Activated naive CD4-positive, alpha-beta T cell treated with anti-CD3 and anti-CD28 coated beads, Interleukin-2, amount 50 U/mL, for 24 hours (primary cell): ENCODE measurements at regions not wholly inside any gene's neighbourhood (a gene's known extent, or its start where the extent isn't known, plus 50 kb on each side); places are given as distances from the start of the nearest gene placed in this dataset.

ENCODE experiments used
- H3K27ac Mint-ChIP-seq: one replicate; pipeline ENCODE4 v1.8.0; 2021; ENCODE audit warnings: mild to moderate bottlenecking, mixed read lengths
- H3K27me3 Mint-ChIP-seq: one replicate; pipeline ENCODE4 v1.8.0; 2021; ENCODE audit warnings: mixed read lengths
- H3K36me3 Mint-ChIP-seq: one replicate; pipeline ENCODE4 v1.8.0; 2021; ENCODE audit warnings: mixed read lengths
- H3K4me1 Mint-ChIP-seq: one replicate; pipeline ENCODE4 v1.8.0; 2021; ENCODE audit warnings: mixed read lengths
- H3K4me3 Mint-ChIP-seq: one replicate; pipeline ENCODE4 v1.8.0; 2021; ENCODE audit warnings: mild to moderate bottlenecking, mixed read lengths
- H3K9me3 Mint-ChIP-seq: one replicate; pipeline ENCODE4 v1.8.0; 2021; ENCODE audit warnings: mixed read lengths

DNA sequence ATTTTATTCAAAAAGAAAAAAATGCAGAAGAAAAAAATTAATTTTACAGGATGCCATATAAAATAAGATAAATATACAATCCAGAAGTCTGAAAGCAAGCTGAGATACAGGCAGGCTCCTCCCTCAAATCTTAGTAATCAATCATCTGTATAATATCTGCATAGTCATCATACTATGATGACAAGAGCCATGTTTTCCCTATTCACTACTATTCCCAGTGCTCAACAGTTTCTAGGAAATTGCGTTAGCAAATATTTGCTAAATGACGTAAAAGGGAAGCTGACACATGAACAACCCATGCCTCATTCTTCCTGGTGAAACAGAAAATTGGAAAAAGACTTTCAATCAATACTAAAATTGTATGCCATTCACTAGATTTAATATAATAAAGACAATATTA, 793.2 kb downstream of the SUCLG1 start:
- Mint-ChIP-seq H3K27ac (no peak overlapping the region), H3K36me3 (no peaks in the 10 kb centered on the region), H3K9me3 (no peaks in the 10 kb centered on the region), H3K4me1 (no peaks in the 10 kb centered on the region), H3K27me3 (no peaks in the 10 kb centered on the region), H3K4me3 (no peak overlapping the region)

DNA sequence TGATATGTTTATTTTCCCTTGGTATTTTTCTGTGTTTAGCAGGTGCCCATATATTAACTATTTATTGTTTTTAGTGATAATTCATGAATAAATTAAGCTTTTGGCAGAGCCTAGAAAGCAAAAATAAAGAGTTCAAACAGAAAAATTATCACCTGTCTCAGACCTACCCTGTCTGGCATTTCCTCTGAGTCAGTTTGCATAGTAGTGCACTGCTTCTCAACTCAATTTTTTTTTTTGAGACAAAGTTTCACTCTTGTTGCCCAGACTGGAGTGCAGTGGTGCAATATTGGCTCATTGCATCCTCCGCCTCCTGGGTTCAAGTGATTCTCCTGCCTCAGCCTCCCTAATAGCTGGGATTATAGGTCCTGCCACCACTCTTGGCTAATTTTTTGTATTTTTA, 793.9 kb downstream of the SUCLG1 start:
- Mint-ChIP-seq H3K9me3 (no peaks in the 10 kb centered on the region), H3K4me3 (no peak overlapping the region), H3K27me3 (no peaks in the 10 kb centered on the region), H3K36me3 (no peaks in the 10 kb centered on the region), H3K4me1 (no peaks in the 10 kb centered on the region), H3K27ac (no peak overlapping the region)

DNA sequence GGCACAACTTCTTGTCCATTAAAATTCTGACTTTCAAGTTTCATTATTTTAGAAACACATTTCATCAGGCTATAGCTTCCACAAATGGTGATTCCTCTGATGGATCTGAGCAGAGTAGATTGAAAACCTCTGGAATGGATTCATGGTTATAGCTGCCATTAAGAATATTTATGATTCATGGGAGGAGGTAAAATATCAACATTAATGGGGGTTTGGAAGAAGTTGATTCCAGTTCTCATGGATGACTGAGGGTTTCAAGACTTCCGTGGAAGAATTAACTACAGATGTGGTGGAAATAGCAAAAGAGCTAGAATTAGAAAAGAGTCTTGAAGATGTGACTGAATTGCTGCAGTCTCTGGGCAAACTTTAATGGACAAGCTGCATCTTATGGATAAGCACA, 797.4 kb downstream of the SUCLG1 start:
- Mint-ChIP-seq H3K4me1 (no peaks in the 10 kb centered on the region), H3K4me3 (no peak overlapping the region), H3K27me3 (no peaks in the 10 kb centered on the region), H3K9me3 (no peaks in the 10 kb centered on the region), H3K36me3 (no peaks in the 10 kb centered on the region), H3K27ac (no peak overlapping the region)

DNA sequence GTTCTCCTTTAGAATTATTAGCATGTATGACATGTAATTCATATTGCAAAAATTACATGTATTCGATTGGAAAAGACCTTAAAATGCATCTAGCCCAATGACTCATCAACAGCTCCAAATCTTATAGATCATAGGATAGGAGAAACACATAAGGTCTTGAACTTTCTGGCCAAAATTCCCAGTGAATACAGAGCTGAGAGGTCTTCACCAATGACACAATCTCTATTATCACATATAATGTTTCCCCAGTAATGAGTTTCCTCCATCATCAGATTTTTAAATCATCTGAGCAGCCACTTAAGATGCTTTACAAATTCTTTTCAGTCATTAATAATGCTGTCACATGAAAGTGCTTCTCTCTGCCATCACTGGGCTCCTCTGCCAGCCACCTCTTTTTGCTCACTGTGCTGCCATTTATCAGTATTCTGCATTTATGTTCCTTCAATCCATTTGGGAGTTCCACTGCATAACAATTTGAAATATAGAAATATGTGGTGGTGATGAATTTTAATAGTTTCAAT, 804.9 kb downstream of the SUCLG1 start:
- H3K36me3 Mint-ChIP-seq: no peaks in the 10 kb centered on the region
- no peak overlapping the region for H3K27ac Mint-ChIP-seq
- no peaks in the 10 kb centered on the region for H3K4me1 Mint-ChIP-seq
- H3K9me3 Mint-ChIP-seq: no peaks in the 10 kb centered on the region
- H3K4me3 Mint-ChIP-seq: no peak overlapping the region
- no peaks in the 10 kb centered on the region for H3K27me3 Mint-ChIP-seq

DNA sequence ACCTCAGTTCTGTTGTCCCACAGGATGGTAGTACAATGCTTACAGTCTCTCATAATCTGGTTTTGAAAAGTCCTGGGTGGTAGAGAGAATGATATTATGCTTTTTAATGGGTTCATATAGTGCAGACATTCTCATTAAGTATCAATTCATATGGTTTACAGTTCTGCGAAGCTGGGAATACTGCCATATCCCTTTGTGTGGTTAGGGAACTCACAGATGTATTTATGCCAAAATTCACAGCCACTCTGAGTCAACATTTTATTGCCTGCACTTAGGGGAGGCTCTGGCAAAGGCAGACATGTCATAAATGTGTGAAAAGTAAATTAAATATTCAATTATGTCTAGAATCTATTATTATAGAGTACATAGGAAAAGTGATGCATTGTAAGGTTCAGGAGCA, 808.2 kb downstream of the SUCLG1 start:
- no peak overlapping the region for H3K27ac Mint-ChIP-seq
- no peak overlapping the region for H3K4me3 Mint-ChIP-seq
- no peaks in the 10 kb centered on the region for H3K9me3 Mint-ChIP-seq
- no peaks in the 10 kb centered on the region for H3K27me3 Mint-ChIP-seq
- H3K4me1 Mint-ChIP-seq: no peaks in the 10 kb centered on the region
- H3K36me3 Mint-ChIP-seq: no peaks in the 10 kb centered on the region

DNA sequence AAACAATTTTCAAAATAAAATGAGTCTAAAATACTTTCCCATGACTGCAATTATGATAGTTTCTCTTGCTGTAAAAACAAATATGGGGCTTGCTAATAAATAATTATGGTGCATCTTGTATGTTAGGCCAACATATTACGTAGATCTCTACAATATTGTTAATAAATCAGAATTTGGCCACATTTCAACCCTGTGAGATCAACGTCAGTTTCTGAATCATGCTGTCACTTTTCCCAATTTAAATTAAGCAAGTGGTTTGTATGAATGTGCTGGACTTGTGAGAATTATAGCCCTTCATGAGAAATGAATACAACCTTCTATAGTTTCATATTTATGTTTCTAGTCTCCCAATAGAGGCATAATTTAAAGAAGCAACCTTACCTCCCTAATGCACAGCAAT, 808.9 kb downstream of the SUCLG1 start:
- Mint-ChIP-seq H3K27ac (no peak overlapping the region), H3K4me1 (no peaks in the 10 kb centered on the region), H3K4me3 (no peak overlapping the region), H3K27me3 (no peaks in the 10 kb centered on the region), H3K36me3 (no peaks in the 10 kb centered on the region), H3K9me3 (no peaks in the 10 kb centered on the region)

- Mint-ChIP-seq H3K4me3 (no peak overlapping the region), H3K36me3 (no peaks in the 10 kb centered on the region), H3K9me3 (no peaks in the 10 kb centered on the region), H3K4me1 (no peaks in the 10 kb centered on the region), H3K27ac (no peak overlapping the region), H3K27me3 (no peaks in the 10 kb centered on the region)
These were observed 818.6 kb downstream of the SUCLG1 start for GRCh38 chr2:83640506-83640905.

DNA sequence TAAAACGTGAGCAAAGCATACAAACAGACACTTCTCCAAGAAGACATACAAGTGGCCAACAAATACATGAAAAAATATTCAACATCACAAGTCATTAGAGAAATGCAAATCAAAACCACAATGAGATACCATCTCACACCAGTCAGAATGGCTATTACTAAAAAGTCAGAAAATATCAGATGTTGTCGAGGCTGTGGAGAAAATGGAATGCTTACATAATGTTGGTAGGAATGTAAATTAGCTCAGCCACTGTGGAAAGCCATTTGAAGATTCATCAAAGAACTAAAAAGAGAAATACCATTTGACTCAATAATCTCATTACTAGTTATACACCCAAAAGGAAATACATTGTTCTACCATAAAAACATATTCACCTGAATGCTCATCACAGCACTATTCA, 825.7 kb downstream of the SUCLG1 start:
- Mint-ChIP-seq H3K4me3 (no peak overlapping the region), H3K27me3 (no peaks in the 10 kb centered on the region)

GRCh38 chr2:83630351-83630750, 828.7 kb downstream of the SUCLG1 start:
- no peak overlapping the region for H3K27ac Mint-ChIP-seq

More for the DNA sequence above, 825.7 kb downstream of the SUCLG1 start:
- H3K9me3 Mint-ChIP-seq: peaks cover 10% of the 10 kb centered on the region
- H3K36me3 Mint-ChIP-seq: no peaks in the 10 kb centered on the region
- no peak overlapping the region for H3K27ac Mint-ChIP-seq
- H3K4me1 Mint-ChIP-seq: no peaks in the 10 kb centered on the region

GRCh38 chr2:83615511-83615910, 843.6 kb downstream of the SUCLG1 start:
- H3K4me3 Mint-ChIP-seq: no peak overlapping the region
- H3K9me3 Mint-ChIP-seq: peaks cover 15% of the 10 kb centered on the region
- no peaks in the 10 kb centered on the region for H3K4me1 Mint-ChIP-seq
- H3K36me3 Mint-ChIP-seq: no peaks in the 10 kb centered on the region
- H3K27me3 Mint-ChIP-seq: no peaks in the 10 kb centered on the region
- no peak overlapping the region for H3K27ac Mint-ChIP-seq

More at GRCh38 chr2:83630351-83630750, 828.7 kb downstream of the SUCLG1 start:
- H3K9me3 Mint-ChIP-seq: peaks cover 10% of the 10 kb centered on the region
- no peaks in the 10 kb centered on the region for H3K4me1 Mint-ChIP-seq
- H3K4me3 Mint-ChIP-seq: no peak overlapping the region
- no peaks in the 10 kb centered on the region for H3K36me3 Mint-ChIP-seq
- no peaks in the 10 kb centered on the region for H3K27me3 Mint-ChIP-seq

- Mint-ChIP-seq H3K9me3 (peaks cover 31% of the 10 kb centered on the region), H3K4me3 (no peak overlapping the region), H3K27me3 (no peaks in the 10 kb centered on the region), H3K27ac (no peak overlapping the region), H3K36me3 (no peaks in the 10 kb centered on the region), H3K4me1 (no peaks in the 10 kb centered on the region)
These were observed 845.9 kb downstream of the SUCLG1 start for GRCh38 chr2:83613178-83613577.

DNA sequence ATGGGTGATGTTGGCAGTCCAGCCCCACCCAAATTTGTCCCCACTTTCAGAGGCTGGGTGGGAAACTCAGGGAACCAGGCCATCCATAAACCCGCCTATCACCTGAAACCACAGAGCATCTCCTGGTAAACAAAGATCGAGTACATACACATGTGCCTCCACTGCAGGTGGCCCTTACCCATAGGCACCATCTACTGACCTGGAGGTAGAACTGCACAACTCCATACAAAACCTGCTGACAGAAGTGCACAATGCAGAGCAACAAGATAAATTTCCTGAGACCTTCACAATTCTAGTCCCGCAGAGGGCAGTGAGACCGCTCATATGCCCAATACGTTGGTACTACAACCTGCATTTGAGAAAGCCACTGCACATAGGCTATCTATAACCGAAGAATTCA, 856.3 kb downstream of the SUCLG1 start:
- Mint-ChIP-seq H3K4me3 (no peak overlapping the region), H3K27ac (no peak overlapping the region), H3K36me3 (no peaks in the 10 kb centered on the region), H3K4me1 (no peaks in the 10 kb centered on the region), H3K9me3 (peaks cover 10% of the 10 kb centered on the region), H3K27me3 (no peaks in the 10 kb centered on the region)

- H3K4me3 Mint-ChIP-seq: no peak overlapping the region
- no peaks in the 10 kb centered on the region for H3K36me3 Mint-ChIP-seq
- H3K27ac Mint-ChIP-seq: no peak overlapping the region
- H3K27me3 Mint-ChIP-seq: no peaks in the 10 kb centered on the region
- H3K4me1 Mint-ChIP-seq: no peaks in the 10 kb centered on the region
- H3K9me3 Mint-ChIP-seq: peaks cover 16% of the 10 kb centered on the region
These were observed 862.3 kb downstream of the SUCLG1 start for GRCh38 chr2:83596592-83597282.

GRCh38 chr2:83595926-83596325, 863.2 kb downstream of the SUCLG1 start:
- Mint-ChIP-seq H3K9me3 (peaks cover 16% of the 10 kb centered on the region), H3K36me3 (no peaks in the 10 kb centered on the region), H3K27ac (no peak overlapping the region), H3K27me3 (no peaks in the 10 kb centered on the region), H3K4me3 (no peak overlapping the region), H3K4me1 (no peaks in the 10 kb centered on the region)

DNA sequence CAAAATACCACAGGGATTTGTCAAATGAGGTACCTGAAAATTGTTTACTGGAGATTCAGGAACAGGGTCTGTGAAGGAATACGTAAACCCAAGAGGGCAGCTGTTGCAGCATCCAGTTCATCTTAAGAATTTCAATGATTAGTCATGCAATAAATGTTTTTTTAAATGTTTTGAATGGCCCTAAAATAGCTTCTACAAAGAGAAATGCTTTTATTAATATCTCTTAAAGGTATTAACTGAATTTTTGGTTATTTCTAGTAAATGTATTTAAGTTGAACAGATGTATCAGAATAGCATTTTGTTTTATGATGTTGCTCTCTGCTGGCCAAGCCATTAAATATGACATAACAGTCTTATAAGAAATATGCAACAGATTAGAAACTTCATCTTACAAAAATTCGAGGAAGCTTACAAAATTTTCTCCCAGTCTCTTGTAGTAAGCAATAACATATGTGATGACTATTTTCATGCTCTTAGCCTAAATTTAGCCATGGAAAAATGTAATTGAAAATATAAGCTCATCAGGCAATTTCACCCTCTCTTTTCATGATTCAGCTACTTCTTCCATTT, 863.9 kb downstream of the SUCLG1 start:
- H3K4me3 Mint-ChIP-seq: no peak overlapping the region
- peaks cover 16% of the 10 kb centered on the region for H3K9me3 Mint-ChIP-seq
- no peaks in the 10 kb centered on the region for H3K27me3 Mint-ChIP-seq
- H3K36me3 Mint-ChIP-seq: no peaks in the 10 kb centered on the region
- no peaks in the 10 kb centered on the region for H3K4me1 Mint-ChIP-seq
- no peak overlapping the region for H3K27ac Mint-ChIP-seq

DNA sequence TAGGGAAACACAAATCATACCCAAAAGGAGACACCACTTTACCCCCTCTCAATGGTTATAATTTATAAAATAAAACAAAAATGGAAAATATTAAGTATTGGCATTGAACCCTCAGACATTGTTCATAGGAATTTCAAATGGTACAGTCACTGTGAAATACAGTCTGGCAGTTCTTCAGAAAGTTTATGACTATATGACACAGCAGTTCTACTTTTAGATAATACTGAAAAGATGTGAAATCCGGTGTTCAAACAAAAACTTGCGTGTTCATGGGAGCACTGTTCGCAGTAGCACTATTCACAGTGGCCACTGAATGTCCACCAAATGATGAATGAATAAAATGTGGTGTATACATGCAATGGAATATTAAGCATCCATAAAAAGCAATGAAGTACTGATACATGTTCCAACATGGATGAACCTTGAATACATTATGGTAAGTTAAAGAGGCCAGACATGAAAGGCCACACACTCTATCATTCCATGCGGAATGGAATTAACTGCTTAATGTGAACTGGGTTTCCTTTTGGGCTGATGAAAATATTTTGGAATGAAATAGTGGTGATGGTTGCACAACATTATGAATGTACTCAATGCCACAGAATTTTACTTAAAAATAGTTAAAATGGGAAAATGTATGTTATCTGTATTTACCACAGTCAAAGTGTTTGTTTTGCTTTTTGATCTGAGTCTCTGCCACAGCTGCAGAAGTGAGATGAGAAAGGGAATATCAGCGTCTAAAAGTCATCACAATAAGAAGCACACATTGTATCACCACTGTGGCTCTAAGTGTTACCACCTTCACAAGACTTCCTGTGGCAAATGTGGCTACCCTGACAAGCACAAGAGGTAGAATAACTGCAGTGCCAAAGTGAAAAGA, 864.6 kb downstream of the SUCLG1 start:
- no peaks in the 10 kb centered on the region for H3K36me3 Mint-ChIP-seq
- H3K27ac Mint-ChIP-seq: no peak overlapping the region
- no peak overlapping the region for H3K4me3 Mint-ChIP-seq
- peaks cover 13% of the 10 kb centered on the region for H3K9me3 Mint-ChIP-seq
- no peaks in the 10 kb centered on the region for H3K27me3 Mint-ChIP-seq
- no peaks in the 10 kb centered on the region for H3K4me1 Mint-ChIP-seq
